NCI-H2196 treated with DMSO at 0.1 percent for 48 hours (cell line): ENCODE measurements at regions not wholly inside any gene's neighbourhood (a gene's known extent, or its start where the extent isn't known, plus 50 kb on each side); places are given as distances from the start of the nearest gene placed in this dataset.

Source experiments
- DNase-seq: peaks from one replicate; lab custom pipeline; 2025; ENCODE audit not compliant: unreplicated experiment; lab: John Stamatoyannopoulos, UW

DNA sequence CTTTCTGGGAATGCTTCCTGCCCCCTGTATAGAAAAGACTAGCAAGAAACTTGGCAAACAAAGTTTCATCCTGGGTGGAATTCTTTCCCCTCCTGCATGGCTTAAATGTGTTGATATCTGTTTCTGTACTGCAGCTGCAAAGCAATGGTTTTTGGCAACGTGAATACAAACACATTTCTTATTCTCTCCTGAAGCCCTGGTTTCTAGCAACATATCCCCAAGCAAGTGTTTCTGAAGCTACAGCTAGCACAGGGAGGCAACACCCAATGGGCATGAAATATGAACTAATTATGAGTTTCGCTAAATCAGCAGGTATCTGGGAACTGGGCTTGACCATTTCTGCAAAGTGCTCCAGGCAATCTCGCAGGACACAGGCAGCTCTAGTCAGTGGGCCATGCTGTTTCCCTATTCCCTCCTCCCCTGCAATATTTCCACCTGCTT is 392.3 kb upstream of the TMPO start:
- DNase-seq, result no peak

DNA sequence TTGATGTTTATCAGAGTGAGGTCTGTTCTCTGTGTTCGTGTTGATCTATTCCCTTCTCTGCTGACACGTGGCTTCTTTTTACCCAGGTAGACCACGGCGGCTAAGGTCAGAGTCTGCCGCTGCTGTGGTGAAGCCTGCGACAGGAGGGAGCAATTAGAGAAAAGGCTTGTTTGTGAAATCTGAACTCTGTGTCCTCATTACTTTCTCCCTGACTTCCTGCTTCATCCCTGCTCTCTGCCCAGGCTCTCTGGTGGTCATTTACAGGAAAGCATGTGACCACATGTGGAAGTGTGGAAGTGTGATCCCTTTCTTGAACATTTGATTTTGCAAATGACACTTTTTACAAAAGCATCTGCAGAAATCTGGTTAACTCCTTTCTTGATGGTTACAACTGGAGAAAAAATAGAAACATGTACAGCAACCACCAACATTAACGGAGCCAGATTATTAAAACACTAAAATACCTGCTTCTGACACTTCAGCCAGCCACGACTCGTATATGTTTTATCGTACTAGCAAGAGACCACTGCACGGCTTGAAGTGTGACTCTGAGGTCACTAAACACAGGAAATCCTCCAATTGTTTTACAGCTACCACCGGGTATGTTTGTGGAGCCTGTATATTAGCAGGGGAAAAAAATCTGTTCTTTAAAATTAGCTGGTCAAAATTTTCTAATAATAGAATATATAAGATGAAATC is 388.6 kb upstream of the TMPO start:
- DNase-seq, result peak; percentile 27

DNA sequence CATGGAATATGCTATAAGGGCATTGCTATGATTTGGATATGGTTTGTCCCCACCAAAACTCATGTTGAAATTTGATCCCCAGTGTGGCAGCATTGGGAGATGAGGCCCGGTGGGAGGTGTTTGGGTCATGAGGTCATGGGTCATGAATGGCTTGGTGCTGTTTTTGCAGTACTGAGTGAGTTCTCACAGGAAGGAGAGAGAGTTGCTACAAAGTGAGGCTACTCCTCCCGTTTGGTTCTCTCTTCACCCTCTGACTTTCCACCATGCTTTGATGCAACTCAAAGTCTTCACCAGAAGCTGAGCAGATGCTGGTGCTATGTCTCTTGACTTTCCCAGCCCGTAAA is 388.1 kb upstream of the TMPO start:
- DNase-seq, result no peak

DNA sequence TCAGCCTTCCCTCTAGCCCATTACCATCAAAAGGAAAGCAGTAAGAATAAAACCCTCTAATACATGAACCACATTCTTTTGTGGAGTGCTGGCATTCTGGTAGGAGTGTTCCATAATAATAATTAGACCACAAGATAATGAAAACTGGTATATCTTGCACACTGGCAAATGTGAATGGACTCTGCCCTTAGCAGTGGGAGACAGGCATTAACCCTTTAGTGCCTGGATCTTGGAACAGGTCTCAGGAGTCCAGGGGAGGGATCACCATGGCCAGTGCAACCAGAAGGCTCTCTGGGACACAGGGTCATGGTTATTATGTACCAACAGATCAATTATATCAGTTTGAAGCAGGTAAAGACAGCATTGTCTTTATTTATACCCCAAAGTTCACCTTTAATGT is 387.5 kb upstream of the TMPO start:
- no peak for DNase-seq

DNA sequence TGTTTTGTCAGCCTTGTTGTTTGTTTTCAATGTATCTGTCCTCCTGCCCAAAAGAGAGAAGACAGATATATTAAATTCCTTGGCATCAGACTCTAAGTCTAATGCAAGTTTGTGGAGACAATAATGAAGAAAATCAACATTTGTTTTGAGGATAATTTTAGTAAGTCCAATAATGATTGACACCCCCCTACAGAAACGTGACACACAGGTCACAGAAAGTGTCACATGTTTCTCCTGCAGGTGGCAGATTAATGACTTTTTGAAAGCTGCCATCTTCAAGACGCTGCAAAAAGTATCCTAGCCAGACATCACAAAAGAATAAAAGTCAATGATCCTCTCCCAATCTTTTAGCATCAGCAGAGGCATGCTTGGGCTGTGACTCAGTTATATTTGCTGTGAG is 378.8 kb upstream of the TMPO start:
- DNase-seq, result no peak

DNA sequence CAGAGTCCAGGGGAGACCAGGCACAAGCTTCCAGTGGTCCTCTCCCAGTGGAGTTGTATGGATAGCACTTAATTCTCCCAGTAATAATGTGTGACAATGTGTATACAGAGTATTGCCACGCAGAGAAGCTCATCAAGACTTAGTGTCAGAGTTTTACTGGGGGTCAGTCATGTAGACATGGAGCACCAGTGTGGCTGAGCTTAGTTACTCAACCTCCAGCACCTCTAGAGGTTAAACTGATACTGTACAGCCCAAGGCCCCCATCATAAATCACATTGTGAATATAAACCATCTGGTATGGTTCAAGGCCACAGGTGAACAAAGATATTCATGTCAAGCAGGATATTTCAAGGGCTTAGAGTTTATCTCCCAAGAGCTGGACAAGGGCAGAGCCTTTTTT is 378.1 kb upstream of the TMPO start:
- DNase-seq, result no peak

DNA sequence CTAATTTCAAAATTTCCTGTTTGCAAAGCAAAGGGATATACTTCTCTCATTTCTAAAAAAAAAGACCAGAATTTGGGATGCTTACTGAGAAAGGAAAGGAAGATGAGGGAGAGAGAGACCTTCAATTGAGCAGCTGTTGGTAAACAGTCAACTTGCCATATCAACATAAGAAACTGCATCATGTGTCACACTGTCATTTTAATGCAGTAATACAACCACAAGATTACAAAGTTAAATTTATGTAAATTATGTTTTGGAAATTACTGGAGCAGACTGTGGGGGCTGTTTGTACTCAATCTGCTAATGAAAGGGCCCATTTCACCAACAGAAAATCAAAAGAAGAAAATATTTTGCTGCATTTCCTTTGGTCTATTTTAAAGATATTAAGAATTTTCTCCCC is 370.4 kb upstream of the TMPO start:
- no peak for DNase-seq

DNA sequence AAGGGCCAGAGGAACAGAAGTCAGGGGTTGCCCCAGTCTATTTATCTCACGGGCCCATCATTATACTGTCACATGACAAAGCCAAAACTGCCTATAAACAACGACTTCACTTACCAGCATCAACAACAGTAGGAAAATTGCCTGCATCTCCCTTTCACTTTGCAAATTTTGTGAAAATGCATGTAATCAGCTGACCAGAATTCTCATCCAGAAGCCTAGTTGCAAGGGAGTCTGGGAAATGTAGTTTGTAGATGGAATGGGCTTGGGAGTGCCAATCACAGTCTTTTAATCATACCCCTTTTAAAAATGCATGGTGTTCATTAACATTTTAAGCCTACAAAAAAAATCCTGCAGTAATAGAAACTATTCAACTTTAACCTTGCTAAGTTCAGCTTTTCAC is 369.3 kb upstream of the TMPO start:
- DNase-seq, result no peak

DNA sequence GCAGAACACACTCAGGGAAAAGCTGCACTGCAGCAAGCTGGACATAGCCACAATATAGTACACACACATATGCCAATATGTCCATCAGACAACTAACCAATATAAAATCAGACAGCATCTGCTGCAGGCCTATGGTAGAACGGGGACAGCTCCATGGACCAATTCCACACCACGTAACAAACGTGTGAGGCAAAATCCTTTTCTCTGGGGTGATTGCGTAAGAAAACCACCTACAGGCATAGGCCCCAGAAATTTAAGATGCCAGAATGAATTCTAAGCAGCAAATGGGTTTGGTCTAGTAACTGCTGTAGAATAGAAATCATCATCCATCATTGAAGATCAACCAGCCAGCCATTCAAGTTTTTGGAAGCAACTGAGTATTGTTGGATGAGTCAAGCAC is 368.9 kb upstream of the TMPO start:
- DNase-seq, result no peak

DNA sequence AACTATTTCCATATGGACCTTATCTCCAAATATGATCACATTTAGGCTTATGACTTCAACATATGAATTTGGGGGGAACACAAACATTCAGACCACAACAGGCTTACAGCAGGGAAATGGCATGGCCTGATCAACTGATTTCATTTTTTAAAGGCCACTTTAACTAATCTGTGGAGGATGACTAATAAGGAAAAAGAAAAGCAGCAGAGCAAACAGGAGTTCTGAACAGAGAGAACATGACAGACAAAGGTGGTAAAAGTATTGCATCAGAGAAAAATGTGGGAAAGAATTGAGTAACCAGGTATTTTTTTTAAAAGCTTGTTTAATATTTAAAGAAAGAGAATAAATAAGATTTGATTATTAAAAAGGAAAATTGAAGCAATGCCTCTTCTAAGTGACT is 366.1 kb upstream of the TMPO start:
- no peak for DNase-seq

DNA sequence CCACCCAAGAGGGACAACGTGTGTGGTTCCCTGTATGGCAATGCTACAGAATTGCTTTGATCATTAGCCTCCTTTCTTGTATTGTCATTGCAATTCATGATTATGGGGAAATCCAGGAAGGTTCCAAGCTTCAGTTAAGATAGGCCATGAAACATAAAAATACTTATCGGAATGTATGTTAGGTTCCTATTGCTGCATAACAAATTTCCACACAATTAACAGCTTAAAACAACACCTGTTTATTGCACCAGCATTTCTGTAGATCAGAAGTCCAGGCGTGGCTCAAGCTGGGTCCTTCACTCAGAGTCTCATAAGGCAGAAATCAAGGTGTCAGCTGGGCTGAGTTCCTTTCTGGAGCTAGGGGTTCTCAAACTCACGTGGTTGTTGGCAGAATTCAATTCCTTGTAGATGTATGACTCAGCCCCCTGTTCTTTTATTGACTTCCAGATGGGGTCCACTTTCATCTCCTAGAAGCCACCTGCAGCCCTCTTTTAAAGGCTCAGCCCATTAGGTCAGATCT is 365.6 kb upstream of the TMPO start:
- no peak for DNase-seq

DNA sequence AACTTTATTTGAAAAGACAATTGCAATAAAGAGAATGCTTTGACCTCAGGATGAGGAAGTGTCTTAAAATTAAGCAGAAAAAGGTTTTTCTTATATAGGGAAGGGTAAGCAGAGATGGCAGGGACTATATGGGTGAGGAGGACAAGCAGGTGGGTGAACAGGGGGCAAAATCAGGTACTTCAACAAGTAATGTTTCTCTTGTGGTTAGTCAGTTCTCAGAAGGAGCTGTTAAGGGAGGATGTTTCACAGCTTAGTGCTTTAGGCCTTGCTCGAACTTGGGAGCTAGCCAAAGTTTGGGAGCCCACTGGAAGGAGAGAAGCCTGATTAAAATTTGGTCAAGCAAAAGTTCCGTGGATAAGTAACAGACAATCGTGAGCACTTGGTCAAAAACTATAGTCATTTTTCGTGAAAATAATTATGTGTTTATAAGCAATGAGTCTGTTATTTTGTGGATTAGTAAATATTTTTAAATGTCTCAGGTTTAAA is 364.2 kb upstream of the TMPO start:
- no peak for DNase-seq

DNA sequence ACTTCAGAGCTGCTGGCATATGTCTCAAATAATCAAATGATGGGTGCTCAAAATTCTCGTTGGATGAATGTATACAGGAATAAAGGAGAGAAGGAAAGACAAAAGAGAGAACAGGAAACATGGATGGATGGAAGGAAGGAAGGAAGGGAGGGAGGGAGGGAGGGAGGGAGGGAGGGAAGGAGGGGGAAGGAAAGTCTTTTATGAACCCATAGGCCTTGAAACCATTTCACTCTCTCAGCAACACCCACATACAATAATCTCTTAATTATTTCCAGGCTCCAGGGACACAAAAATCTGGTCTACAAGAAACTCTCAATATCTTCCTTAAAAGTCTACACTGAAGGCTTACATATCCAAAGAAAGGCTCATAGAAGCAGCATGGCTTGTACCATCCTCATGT is 363.4 kb upstream of the TMPO start:
- no peak for DNase-seq

DNA sequence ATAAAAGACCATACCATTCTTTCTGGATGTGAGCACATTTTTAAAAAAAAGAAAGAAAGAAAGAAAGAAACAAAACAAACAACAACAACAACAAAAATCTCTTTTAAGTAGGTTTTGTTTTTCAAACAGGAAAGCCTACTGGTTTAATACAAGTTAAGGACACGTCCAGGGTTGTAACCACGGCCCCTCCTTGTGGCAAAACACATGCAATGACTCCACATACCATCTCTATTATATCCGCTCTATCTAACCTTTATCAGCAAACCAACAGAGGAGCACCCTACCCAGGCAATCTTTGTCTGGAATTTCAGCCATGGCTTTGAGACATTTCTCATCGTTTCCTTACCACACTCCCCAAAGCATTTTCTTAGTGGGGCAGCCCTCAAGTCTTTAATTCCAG is 360.5 kb upstream of the TMPO start:
- peak; percentile 49 for DNase-seq

DNA sequence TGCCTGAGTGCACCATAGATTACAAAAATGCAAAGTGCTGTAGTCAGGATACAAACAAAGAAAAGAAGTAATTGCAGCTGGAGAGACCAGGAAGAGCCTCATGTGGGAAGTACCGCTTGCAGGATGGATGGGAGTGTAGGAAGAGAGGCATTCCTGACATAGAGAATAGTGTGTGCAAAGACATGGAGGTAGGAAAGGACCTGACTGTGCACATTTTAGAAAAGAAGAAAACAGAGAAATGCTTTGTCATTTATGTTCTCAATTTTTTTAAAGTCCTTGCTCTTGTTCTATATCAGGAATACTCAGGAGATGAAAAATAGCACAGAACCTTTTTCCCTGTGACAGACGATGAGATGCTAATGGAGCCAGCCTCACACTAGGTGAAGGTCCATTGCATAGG is 358.7 kb upstream of the TMPO start:
- no peak for DNase-seq

DNA sequence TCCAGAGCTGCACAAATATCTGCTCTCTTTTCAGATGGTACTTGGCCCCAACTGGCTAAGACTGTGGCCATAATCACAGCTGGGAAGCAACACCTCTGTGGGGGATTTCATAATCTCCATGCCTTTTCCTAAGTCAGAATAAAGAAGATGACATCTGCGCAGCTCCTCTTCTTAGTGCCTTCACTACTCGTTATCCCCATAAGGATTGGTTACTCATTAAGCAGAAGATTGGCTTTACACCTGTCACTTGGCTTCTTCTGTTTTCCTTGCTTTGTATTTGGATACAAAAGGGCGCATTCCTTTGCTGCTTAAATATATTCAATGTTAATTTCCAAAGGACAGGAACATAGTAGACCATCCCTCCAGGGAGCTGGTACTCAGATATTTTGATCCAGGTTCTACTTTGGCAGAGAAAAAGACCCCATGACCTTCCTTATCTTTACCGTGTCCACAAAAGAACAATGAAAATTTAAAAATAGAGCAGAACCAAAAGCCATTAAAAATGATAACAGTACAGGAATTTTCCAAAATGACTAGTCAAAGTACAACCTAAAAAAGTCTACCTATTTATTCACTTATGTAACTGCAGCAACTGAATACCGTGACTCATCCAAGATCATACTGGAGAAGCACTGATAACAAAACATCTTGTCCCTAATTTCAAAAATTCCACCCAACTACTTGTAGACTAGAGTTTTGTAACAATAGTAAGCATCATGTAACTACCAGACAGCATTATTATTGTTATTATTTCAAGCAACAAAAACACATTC is 352.3 kb upstream of the TMPO start:
- DNase-seq, result no peak

DNA sequence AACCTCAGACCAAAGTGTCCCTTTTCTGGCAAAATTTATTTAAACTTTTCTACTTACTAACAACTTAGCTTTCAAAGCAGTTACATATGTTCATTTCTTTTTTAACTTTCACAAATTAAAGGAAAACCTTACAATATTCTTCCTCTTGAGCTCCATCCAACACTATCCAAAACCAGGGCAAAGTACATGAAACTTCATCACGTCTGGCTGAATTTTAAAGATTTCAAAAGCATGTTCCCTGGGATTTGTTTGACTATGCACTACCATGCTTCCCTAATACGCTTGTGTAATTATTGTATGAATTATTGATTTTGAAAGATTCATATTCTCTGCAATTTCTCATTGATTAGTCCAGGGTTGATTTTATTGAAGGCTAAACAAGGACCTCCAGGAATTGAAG is 343.1 kb upstream of the TMPO start:
- DNase-seq, result no peak

DNA sequence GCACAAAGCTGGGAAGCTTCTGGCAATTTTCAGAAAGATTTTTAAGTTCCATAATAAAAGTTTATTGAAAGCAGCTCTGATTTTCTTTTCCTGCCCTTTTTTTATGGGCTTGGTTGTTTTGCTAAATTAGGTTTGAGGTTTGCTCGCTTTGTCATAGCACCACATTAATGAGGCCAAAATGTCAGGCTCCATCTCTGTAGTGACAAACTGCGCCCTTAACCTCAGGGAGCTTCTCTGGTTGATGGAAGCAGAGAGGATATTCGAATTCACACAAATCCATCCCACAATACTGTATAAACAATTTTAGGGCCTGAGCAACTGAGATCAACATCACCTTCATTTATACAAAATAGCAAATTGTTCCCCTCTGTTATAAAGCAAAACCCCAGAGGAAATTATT is 342.6 kb upstream of the TMPO start:
- DNase-seq, result no peak

DNA sequence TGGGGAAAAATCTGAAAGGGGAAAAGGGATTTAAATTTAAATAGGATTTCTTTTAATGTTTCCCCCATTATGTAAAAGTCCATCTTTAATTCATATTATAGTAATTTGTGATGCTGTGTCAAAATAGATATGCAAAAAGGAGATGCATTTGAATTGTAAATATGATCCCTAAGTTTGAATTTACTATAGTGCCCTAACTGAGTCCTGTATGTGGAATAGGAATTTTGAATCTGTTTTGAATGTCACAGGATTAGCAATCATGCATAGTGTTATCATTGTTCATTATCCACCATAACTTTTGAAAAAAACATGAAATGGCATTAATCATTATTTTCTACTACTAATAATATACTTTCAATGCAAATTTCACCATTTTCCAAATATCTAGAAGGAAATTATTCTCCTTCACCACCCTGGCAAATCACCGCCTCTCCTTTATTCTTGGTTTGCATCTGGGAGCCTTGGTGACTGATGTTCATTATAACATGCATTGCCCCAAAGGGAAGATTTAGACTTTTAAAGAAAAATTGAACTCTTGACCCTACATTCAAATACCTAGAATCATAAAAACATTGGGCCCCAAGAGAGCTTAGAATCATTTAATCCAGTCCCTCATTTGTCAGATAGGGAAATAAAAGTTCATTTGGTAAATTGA is 341.5 kb upstream of the TMPO start:
- DNase-seq, result no peak

DNA sequence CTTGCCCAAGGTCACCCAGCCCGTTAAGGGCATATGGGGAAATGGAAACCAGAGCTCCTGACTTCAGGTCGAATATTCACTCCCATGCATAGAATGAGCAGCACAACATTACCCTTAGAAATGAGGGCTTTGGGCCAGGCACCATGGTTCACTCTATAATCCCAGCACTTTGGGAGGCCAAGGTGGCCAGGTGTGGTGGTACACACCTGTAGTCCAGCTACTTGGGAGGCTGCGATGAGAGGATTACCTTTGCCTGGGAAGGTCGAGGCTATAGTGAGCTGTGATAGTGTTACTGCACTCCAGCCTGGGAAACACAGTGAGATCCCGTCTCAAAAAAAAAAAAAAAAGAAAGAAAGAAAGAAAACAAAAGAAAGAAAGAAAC is 341.0 kb upstream of the TMPO start:
- no peak for DNase-seq

DNA sequence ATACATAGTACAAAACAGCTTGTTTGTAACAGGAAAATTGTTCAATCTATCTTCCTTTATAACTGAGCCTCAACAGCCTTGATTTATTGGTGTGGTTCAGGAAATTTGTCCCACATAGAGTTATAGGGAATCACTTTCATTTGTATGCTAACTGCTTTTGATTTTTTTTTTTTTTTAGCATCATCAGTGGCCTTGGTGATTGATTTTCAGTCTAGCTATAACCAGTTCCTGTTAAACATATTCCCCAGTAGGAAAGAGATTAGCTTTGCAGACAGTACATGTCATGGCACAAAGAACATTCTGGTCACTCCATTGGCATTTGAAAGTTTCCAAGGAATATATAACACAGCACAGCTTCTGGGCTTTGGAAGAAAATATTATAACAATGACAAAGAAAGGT is 337.3 kb upstream of the TMPO start:
- no peak for DNase-seq

DNA sequence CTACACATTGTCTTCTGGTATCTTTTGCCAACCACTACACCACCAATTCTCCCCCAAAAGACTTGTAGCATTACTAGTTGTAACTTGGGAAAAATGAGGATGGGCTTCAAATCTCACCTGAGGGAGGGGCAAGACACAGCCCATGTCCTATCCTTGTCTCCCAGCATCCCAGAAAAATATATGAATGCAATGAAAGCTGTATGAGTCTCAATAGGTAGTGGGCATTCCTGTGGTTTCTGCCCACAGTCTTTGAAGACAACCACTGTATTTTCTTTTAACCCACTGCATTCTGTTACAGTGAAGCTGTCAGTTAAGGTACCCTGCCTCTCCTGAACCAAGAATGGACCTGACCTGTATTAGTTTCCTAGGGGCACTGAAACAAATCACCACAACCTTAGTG is 336.2 kb upstream of the TMPO start:
- DNase-seq, result no peak
